HFFc6 (cell line): ENCODE measurements at regions not wholly inside any gene's neighbourhood (a gene's known extent, or its start where the extent isn't known, plus 50 kb on each side); places are given as distances from the start of the nearest gene placed in this dataset.

Experiments
- DNase-seq: peaks from one replicate; pipeline ENCODE4 v3.0.0-alpha.2; 2018
- H3K27ac Mint-ChIP-seq: 2 replicates; pipeline ENCODE4 v1.8.0; 2020; ENCODE audit warnings: mild to moderate bottlenecking, mixed read lengths
- H3K27me3 Mint-ChIP-seq: 2 replicates; pipeline ENCODE4 v1.8.0; 2021; ENCODE audit warnings: mild to moderate bottlenecking, moderate library complexity, mixed read lengths; ENCODE audit not compliant: insufficient read depth
- H3K36me3 Mint-ChIP-seq: 2 replicates; pipeline ENCODE4 v1.8.0; 2021; ENCODE audit warnings: low read depth, mixed read lengths
- H3K4me1 Mint-ChIP-seq: 2 replicates; pipeline ENCODE4 v1.8.0; 2020; ENCODE audit warnings: low read depth, mixed read lengths
- H3K4me3 Mint-ChIP-seq: 2 replicates; pipeline ENCODE4 v1.8.0; 2020; ENCODE audit warnings: mild to moderate bottlenecking, moderate library complexity, mixed read lengths
- H3K9me3 Mint-ChIP-seq: 2 replicates; pipeline ENCODE4 v1.8.0; 2020; ENCODE audit warnings: mild to moderate bottlenecking, mixed read lengths
- TF ChIP-seq, protein P1 (sequence below): fragments of 200-600 bp; sonication (generic); IDR thresholded peaks from 2 replicates; pipeline ENCODE4 v1.5.0; 2021; ENCODE audit warnings: antibody characterized with exemption, mild to moderate bottlenecking

DNA sequence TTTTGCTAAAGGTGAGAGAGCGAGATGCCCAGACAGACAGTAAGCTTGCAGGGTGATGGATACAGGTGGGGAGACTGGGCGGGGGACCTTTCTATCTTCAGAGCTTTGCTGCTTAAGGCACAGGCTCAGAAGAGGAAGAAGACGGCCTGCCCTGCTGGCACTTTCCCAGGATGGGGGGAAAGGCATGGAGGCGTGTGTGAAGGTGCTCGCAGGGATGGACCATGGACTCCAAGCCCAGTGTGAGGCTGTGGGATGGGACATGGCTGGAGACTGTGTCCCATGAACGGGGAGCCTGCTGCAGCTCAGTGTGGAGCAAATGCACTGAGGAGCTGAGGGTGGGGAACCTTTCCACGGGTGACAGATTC is 243.2 kb upstream of the IRX4 start:
- no peaks in the 10 kb centered on the region for H3K36me3 Mint-ChIP-seq
- no peaks in the 10 kb centered on the region for H3K27me3 Mint-ChIP-seq
- H3K4me1 Mint-ChIP-seq = no peaks in the 10 kb centered on the region
- DNase-seq = no peak
- no peak overlapping the region for H3K27ac Mint-ChIP-seq
- TF ChIP-seq, protein P1, sequence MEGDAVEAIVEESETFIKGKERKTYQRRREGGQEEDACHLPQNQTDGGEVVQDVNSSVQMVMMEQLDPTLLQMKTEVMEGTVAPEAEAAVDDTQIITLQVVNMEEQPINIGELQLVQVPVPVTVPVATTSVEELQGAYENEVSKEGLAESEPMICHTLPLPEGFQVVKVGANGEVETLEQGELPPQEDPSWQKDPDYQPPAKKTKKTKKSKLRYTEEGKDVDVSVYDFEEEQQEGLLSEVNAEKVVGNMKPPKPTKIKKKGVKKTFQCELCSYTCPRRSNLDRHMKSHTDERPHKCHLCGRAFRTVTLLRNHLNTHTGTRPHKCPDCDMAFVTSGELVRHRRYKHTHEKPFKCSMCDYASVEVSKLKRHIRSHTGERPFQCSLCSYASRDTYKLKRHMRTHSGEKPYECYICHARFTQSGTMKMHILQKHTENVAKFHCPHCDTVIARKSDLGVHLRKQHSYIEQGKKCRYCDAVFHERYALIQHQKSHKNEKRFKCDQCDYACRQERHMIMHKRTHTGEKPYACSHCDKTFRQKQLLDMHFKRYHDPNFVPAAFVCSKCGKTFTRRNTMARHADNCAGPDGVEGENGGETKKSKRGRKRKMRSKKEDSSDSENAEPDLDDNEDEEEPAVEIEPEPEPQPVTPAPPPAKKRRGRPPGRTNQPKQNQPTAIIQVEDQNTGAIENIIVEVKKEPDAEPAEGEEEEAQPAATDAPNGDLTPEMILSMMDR = no peak
- H3K9me3 Mint-ChIP-seq = peaks cover 32% of the 10 kb centered on the region
- H3K4me3 Mint-ChIP-seq = no peak overlapping the region

DNA sequence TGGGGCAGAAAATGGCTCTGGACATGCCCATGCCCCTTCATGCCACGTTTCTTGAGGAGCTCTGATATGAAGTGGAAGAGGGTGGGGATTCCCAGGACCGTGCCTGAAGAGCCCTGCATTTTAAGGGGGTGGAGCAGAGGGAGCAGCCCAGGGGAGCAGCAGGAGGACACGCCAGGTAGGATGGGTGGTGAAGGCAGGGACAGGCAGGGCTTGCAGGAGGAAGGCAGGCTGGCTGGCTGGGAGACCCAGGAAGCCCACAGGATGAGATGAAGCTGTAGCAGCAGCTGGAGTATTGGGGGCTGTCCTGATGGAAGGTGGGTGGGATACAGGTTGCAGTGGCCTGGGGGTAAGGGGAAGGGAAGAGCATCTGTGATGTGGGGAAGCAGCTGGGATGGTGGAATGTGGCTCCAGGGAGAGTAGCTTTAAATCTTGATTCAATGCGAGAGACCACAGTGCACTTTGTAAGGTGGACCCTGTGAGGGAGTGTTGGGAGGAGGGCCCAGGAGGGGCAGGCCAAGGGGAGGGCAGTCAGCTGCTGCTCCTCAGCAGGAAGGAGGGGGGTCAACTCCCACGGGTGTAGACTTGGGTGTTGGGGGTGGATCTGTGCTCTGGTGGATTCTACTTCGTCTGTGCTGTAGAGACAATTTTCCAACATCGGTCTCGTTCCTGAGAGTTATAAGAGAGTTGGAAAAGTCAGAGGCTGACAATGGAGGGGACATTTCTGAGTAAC is 242.6 kb upstream of the IRX4 start:
- H3K27me3 Mint-ChIP-seq = no peaks in the 10 kb centered on the region
- no peaks in the 10 kb centered on the region for H3K4me1 Mint-ChIP-seq
- no peak for DNase-seq
- no peak overlapping the region for H3K27ac Mint-ChIP-seq
- TF ChIP-seq, protein P1 = no peak
- peaks cover 31% of the 10 kb centered on the region for H3K9me3 Mint-ChIP-seq
- no peaks in the 10 kb centered on the region for H3K36me3 Mint-ChIP-seq
- H3K4me3 Mint-ChIP-seq = no peak overlapping the region

DNA sequence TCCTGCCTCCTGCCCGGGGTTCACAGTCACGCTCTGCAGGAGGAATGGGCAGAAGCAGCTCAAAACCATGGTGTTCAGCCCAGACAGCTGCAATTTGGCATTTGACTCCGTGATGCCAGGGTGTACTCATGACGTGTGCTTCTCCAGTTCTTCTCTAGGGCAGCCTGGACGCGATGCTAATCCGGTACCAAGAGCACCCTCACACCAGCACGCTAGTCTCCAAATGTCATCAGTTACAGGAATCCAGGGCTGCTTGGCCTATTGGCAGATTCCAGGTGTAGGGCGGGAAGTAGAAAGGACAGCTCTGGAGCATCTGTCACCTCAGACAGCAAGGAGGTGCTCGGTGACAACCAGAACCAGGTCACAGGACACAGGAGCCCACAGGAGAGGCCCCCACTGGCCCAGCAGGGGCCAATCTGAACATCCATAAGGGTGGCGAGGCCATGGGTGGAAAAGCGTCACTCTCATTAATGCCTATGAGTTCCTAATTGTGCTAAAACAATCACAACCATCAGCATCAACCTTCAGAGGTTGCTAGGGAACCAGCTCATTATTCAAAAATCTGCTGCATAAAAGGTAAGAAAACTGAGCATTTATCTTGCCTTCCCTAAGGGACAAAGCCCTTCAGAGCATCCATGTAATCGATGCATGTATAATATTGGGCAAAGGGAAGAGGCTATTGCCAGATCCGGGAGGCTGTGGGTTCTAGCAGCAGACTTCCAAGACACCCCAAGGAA is 241.9 kb upstream of the IRX4 start:
- Mint-ChIP-seq H3K36me3 (no peaks in the 10 kb centered on the region), H3K4me1 (no peaks in the 10 kb centered on the region), H3K9me3 (peaks cover 31% of the 10 kb centered on the region), H3K27ac (no peak overlapping the region), H3K27me3 (no peaks in the 10 kb centered on the region), H3K4me3 (no peak overlapping the region)
- DNase-seq = no peak
- TF ChIP-seq, protein P1 = no peak

DNA sequence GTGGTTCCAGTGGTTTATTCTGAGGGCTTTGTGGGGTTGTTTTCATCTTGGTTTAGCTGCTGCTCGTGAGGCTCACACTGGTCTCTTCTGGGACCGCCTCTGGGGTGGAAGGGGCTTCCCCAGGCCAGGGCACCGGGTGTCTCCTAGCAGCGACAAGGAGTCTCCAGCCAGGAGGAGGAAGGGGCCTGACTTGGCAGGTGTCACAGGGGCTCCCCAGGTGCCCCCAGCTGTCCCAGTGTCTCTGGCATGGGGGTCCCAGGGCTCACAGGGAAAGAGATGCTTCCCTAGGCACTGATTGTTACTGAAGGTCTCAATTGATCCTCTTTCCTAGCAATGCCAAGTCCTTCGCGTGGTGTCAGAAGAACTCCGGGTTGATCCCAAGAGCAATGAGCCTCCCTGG is 241.1 kb upstream of the IRX4 start:
- TF ChIP-seq, protein P1 = no peak
- Mint-ChIP-seq H3K36me3 (no peaks in the 10 kb centered on the region), H3K4me3 (no peak overlapping the region), H3K27ac (no peak overlapping the region), H3K4me1 (no peaks in the 10 kb centered on the region), H3K9me3 (peaks cover 31% of the 10 kb centered on the region), H3K27me3 (no peaks in the 10 kb centered on the region)
- DNase-seq = no peak

DNA sequence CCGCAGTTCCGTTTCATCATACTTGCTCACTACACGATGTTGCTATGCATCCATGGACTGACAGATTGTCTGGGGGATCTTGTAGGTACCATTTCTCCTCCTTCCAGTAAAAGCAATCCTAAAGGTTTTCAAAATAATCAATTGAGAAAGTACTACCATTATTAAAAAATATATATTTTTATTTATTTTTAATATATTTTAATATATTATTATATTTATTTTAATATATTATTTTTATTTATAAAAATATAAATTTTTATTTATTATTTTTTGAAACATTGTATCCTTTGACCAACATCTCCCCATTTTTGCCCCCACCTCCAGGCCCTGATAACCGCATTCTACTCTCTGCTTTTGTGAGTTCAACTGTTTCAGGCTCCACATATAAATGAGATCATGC is 237.6 kb upstream of the IRX4 start:
- TF ChIP-seq, protein P1 = no peak
- Mint-ChIP-seq H3K4me1 (no peaks in the 10 kb centered on the region), H3K27me3 (peaks cover 1% of the 10 kb centered on the region; the same call in 1 of the 2 replicates)

More for the DNA sequence above, 237.6 kb upstream of the IRX4 start:
- Mint-ChIP-seq H3K4me3 (no peak overlapping the region), H3K36me3 (no peaks in the 10 kb centered on the region), H3K27ac (no peak overlapping the region), H3K9me3 (peaks cover 31% of the 10 kb centered on the region)
- DNase-seq = no peak
